ENCODE measurements at regions not wholly inside any gene's neighbourhood (a gene's known extent, or its start where the extent isn't known, plus 50 kb on each side); places are given as distances from the start of the nearest gene placed in this dataset.

DNA sequence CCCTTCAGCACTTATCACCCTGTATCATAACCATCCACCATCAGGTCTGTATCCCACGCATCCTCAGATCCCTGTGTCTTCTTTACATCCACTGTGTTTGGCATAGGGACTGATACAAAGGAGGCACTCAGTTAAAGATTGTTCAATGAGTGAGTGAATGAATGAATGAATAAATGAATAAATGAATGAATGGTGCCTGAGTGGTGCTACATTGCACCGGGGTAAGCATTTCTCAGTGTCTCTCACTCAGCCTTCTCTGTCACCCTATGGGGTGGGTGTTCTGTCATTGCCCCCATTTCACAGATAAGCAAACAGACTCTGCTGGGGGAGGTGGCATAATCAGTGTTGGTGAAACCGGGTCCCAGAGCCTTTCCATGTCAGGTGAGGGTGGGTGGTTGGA is 56.6 kb upstream of the ID3 start:
- TF ChIP-seq CTCF (conservative IDR thresholded peaks at IDR 0.05; ENCODE audit: low read depth, low read length) (no peak), EZH2 (IDR thresholded peaks at IDR 0.05; ENCODE audit: low read length, unreplicated experiment) (no peak)

Data from PC-3 (cell line).